GM23338 (cell line): ENCODE measurements at regions not wholly inside any gene's neighbourhood (a gene's known extent, or its start where the extent isn't known, plus 50 kb on each side); places are given as distances from the start of the nearest gene placed in this dataset.
"Not testable (repeated sequence)": the region's sequence is repeated elsewhere in the genome, so short reads cannot be mapped to it uniquely, and the experiment has no call there.

Source experiments
- ATAC-seq: fragments of 200-7000 bp; cut with Tn5 transposase; 3 replicates; pipeline ENCODE4 v1.9.1; 2020
- DNase-seq: peaks from one replicate; pipeline ENCODE4 v3.0.0-alpha.2; 2015; ENCODE audit warnings: low spot score
- H2AFZ ChIP-seq: fragments of 200-600 bp; sonication (generic); 2 replicates; pipeline ENCODE4 v1.8.0; 2016; ENCODE audit warnings: antibody characterized with exemption, mild to moderate bottlenecking, moderate library complexity
- H3F3A ChIP-seq: fragments of 200-600 bp; sonication (generic); replicated peaks from 2 replicates; pipeline ENCODE4 v1.8.0; 2017; ENCODE audit warnings: antibody characterized with exemption, mixed run types, low read depth
- H3K27ac ChIP-seq: fragments of 200-600 bp; sonication (generic); 2 replicates; pipeline ENCODE4 v1.6.1; 2016; ENCODE audit warnings: low read depth
- H3K27me3 ChIP-seq: fragments of 200-600 bp; sonication (generic); 2 replicates; pipeline ENCODE4 v1.8.0; 2016; ENCODE audit warnings: mild to moderate bottlenecking, mixed run types, moderate library complexity; ENCODE audit not compliant: insufficient read depth
- H3K36me3 ChIP-seq: fragments of 200-600 bp; sonication (generic); 2 replicates; pipeline ENCODE4 v1.8.0; 2016; ENCODE audit warnings: mild to moderate bottlenecking; ENCODE audit not compliant: insufficient read depth
- H3K4me1 ChIP-seq: fragments of 200-600 bp; sonication (generic); 2 replicates; pipeline ENCODE4 v1.8.0; 2016; ENCODE audit warnings: mild to moderate bottlenecking, moderate library complexity; ENCODE audit not compliant: insufficient read depth
- H3K4me2 ChIP-seq: fragments of 200-600 bp; sonication (generic); 2 replicates; pipeline ENCODE4 v1.7.1; 2017; ENCODE audit warnings: mixed run types
- H3K4me3 ChIP-seq: fragments of 200-600 bp; sonication (generic); 2 replicates; pipeline ENCODE4 v1.6.1; 2016; ENCODE audit warnings: mixed run types
- H3K79me2 ChIP-seq: fragments of 200-600 bp; sonication (generic); replicated peaks from 2 replicates; pipeline ENCODE4 v1.8.0; 2017; ENCODE audit warnings: mild to moderate bottlenecking; ENCODE audit not compliant: insufficient read depth
- H3K9me2 ChIP-seq: fragments of 200-600 bp; sonication (generic); 2 replicates; pipeline ENCODE4 v1.8.0; 2017; ENCODE audit not compliant: insufficient read depth
- H4K20me1 ChIP-seq: fragments of 200-600 bp; sonication (generic); replicated peaks from 2 replicates; pipeline ENCODE4 v1.8.0; 2017; ENCODE audit warnings: mild to moderate bottlenecking; ENCODE audit not compliant: insufficient read depth
- H3K27ac Mint-ChIP-seq: 2 replicates; pipeline ENCODE4 v1.8.0; 2020; ENCODE audit warnings: inconsistent platforms, mild to moderate bottlenecking, moderate library complexity, mixed read lengths
- H3K27me3 Mint-ChIP-seq: 3 replicates; pipeline ENCODE4 v1.8.0; 2022; ENCODE audit warnings: low read depth, mild to moderate bottlenecking, moderate library complexity, mixed read lengths, inconsistent platforms; ENCODE audit not compliant: insufficient read depth, poor library complexity
- H3K36me3 Mint-ChIP-seq: 3 replicates; pipeline ENCODE4 v1.8.0; 2021; ENCODE audit warnings: low read depth, mild to moderate bottlenecking, inconsistent platforms, moderate library complexity, mixed read lengths
- H3K4me1 Mint-ChIP-seq: 3 replicates; pipeline ENCODE4 v1.8.0; 2020; ENCODE audit warnings: mild to moderate bottlenecking, inconsistent platforms, mixed read lengths
- H3K4me3 Mint-ChIP-seq: 3 replicates; pipeline ENCODE4 v1.8.0; 2021; ENCODE audit warnings: moderate library complexity, mild to moderate bottlenecking, inconsistent platforms, mixed read lengths
- H3K9me3 Mint-ChIP-seq: 3 replicates; pipeline ENCODE4 v1.8.0; 2020; ENCODE audit warnings: moderate library complexity, mild to moderate bottlenecking, inconsistent platforms, mixed read lengths
- CREB1 ChIP-seq: fragments of 250-450 bp; sonication (Bioruptor Pico); IDR thresholded peaks from 2 replicates; pipeline ENCODE4 v1.5.0; 2020; ENCODE audit warnings: low read depth, mild to moderate bottlenecking, moderate library complexity
- EZH2 ChIP-seq: fragments of 200-600 bp; sonication (generic); IDR thresholded peaks from one replicate; pipeline ENCODE4 v1.8.0; 2017; ENCODE audit warnings: antibody characterized with exemption, mild to moderate bottlenecking, low read depth; ENCODE audit not compliant: unreplicated experiment
- EZH2phosphoT487 ChIP-seq: fragments of 200-600 bp; sonication (generic); IDR thresholded peaks from one replicate; pipeline ENCODE4 v1.8.1; 2018; ENCODE audit warnings: antibody characterized with exemption; ENCODE audit not compliant: unreplicated experiment
- NANOG ChIP-seq: IDR thresholded peaks from 2 replicates; pipeline ENCODE4 v1.6.1; 2016; ENCODE audit warnings: antibody characterized with exemption, borderline replicate concordance
- POLR2AphosphoS5 ChIP-seq: IDR thresholded peaks from 2 replicates; pipeline ENCODE4 v1.6.1; 2016; ENCODE audit warnings: antibody characterized with exemption, low read depth
- STAT1 ChIP-seq: IDR thresholded peaks from one replicate; pipeline ENCODE4 v1.6.1; 2016; ENCODE audit warnings: antibody characterized with exemption; ENCODE audit not compliant: unreplicated experiment
- ZNF114 ChIP-seq: fragments of 250-450 bp; sonication (Bioruptor Pico); IDR thresholded peaks from 2 replicates; pipeline ENCODE4 v1.5.0; 2020; ENCODE audit warnings: mild to moderate bottlenecking, moderate library complexity
- ZNF331 ChIP-seq: fragments of 250-450 bp; sonication (Bioruptor Pico); IDR thresholded peaks from 2 replicates; pipeline ENCODE4 v1.5.0; 2020; ENCODE audit warnings: low read depth, mild to moderate bottlenecking, moderate library complexity
- TF ChIP-seq, protein P1 (sequence below): IDR thresholded peaks from 2 replicates; pipeline ENCODE4 v1.6.1; 2016; ENCODE audit warnings: antibody characterized with exemption

DNA sequence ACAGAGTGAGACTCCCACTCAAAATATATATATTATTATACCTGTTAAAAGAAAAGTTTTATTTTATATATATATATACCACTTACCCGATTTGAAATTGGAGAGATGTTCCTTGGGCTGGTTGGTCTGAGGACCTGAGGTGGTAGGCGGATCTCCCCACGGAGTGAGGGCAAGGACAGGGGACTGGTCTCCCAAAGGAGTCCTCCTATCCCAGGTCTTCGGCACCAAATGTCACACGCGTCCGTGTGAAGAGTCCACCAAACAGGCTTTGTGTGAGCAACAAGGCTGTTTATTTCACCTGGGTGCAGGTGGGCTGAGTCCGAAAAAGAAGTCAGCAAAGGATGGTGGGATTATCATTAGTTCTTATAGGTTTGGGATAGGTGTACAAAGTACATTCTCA lies 228.2 kb downstream of the COPRS start:
- peaks cover 27% of the 10 kb centered on the region; the same call in 2 of the 3 replicates for H3K9me3 Mint-ChIP-seq
- peak overlapping the region; percentile 76; the same call in 1 of the 2 replicates for H3K27ac Mint-ChIP-seq
- not testable (repeated sequence) for H3F3A ChIP-seq

DNA sequence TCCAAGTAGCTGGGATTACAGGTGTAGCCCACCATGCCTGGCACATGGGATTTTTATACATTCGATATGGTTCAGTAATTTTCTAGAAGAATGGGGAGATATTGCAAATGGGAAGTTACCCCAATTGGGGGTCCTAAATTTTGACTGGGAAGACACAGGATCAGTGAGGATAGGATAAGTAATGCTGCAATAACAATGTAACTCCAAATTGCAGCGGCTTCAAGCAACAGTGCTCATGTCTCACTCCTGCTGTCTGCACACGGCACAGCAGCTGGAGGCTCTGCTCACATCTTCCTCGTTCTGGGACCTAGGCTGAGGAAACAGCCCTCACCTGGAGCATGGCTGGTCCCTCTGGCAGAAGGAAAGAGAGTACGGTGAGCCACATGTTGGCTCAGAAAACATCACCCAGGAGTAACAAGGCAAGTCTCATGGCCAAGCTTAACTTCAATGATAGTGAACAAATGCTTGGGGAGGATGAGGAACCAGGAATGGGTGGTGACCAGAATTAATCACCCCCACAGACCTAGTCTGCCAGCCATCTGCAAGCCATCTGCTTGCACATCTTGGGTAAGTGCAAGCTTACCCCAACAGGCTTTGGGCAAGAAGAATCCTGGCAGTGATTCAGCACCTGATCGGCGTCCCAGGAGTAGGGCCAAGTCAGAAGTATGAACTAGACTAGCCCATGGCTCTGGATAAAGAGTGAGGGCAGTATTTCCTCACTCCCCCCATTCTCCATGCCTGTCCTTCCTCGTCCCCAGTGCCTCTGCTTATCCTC lies 229.2 kb downstream of the COPRS start:
- Mint-ChIP-seq H3K36me3 (peaks cover 11% of the 10 kb centered on the region), H3K4me1 (no peaks in the 10 kb centered on the region), H3K27ac (no peak overlapping the region), H3K4me3 (no peak overlapping the region), H3K27me3 (peaks cover 3% of the 10 kb centered on the region), H3K9me3 (peaks cover 21% of the 10 kb centered on the region; the same call in 2 of the 3 replicates)
- no peaks in the 10 kb centered on the region for H3K36me3 ChIP-seq
- H3K4me3 ChIP-seq = no peak overlapping the region
- H3K27me3 ChIP-seq = no peaks in the 10 kb centered on the region
- no peaks in the 10 kb centered on the region for H3K79me2 ChIP-seq
- H3F3A ChIP-seq = no peaks in the 10 kb centered on the region
- H3K4me2 ChIP-seq = no peak overlapping the region
- no peaks in the 10 kb centered on the region for H4K20me1 ChIP-seq
- H3K9me2 ChIP-seq = no peaks in the 10 kb centered on the region; the same call in 1 of the 2 replicates
- DNase-seq (no peak), ATAC-seq (no peak)
- no peak overlapping the region for H3K27ac ChIP-seq
- TF ChIP-seq EZH2phosphoT487 (no peak), CREB1 (no peak), POLR2AphosphoS5 (no peak), ZNF114 (no peak)
- TF ChIP-seq, protein P1, sequence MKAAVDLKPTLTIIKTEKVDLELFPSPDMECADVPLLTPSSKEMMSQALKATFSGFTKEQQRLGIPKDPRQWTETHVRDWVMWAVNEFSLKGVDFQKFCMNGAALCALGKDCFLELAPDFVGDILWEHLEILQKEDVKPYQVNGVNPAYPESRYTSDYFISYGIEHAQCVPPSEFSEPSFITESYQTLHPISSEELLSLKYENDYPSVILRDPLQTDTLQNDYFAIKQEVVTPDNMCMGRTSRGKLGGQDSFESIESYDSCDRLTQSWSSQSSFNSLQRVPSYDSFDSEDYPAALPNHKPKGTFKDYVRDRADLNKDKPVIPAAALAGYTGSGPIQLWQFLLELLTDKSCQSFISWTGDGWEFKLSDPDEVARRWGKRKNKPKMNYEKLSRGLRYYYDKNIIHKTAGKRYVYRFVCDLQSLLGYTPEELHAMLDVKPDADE = no peak
- no peak overlapping the region for H2AFZ ChIP-seq
- no peaks in the 10 kb centered on the region for H3K4me1 ChIP-seq

More for the DNA sequence above, 228.2 kb downstream of the COPRS start:
- H3K27ac ChIP-seq, H3K27me3 ChIP-seq, H3K36me3 ChIP-seq, H3K79me2 ChIP-seq, H3K4me1 Mint-ChIP-seq, H3K4me3 ChIP-seq, ATAC-seq, H3K9me2 ChIP-seq, H3K27me3 Mint-ChIP-seq, H3K4me2 ChIP-seq, H3K4me3 Mint-ChIP-seq, DNase-seq, H4K20me1 ChIP-seq, H3K4me1 ChIP-seq, H2AFZ ChIP-seq: not testable (repeated sequence)
- peaks cover 11% of the 10 kb centered on the region for H3K36me3 Mint-ChIP-seq

DNA sequence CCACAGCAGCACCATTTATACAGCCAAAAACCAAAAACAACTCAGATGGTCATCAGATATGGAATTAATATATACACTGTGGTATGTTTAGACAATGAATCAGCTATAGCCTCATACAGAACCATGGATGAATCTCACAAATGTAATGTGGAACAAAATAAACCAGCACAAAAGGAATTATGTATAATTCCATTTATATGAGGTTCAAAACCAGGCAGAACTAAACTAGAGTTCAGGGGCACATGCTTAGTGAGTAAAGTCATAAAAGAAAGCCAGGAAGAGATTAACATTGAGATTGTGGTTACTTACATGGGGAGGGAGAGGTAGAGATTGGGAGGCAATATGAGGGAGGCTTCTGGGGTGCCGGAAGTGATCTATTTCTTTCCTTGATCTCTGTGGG lies 231.1 kb downstream of the COPRS start:
- no peak for DNase-seq
- peaks cover 8% of the 10 kb centered on the region; the same call in 1 of the 3 replicates for H3K36me3 Mint-ChIP-seq
- Histone ChIP-seq H3F3A (no peaks in the 10 kb centered on the region), H3K27me3 (no peaks in the 10 kb centered on the region), H3K79me2 (no peaks in the 10 kb centered on the region), H2AFZ (no peak overlapping the region), H3K4me1 (no peaks in the 10 kb centered on the region), H4K20me1 (no peaks in the 10 kb centered on the region), H3K4me2 (no peak overlapping the region), H3K9me2 (no peaks in the 10 kb centered on the region; the same call in 1 of the 2 replicates), H3K27ac (no peak overlapping the region), H3K4me3 (no peak overlapping the region), H3K36me3 (no peaks in the 10 kb centered on the region)
- no peak overlapping the region for H3K27ac Mint-ChIP-seq
- no peak overlapping the region for H3K4me3 Mint-ChIP-seq
- ATAC-seq = no peak
- no peaks in the 10 kb centered on the region for H3K4me1 Mint-ChIP-seq
- peaks cover 3% of the 10 kb centered on the region for H3K27me3 Mint-ChIP-seq
- H3K9me3 Mint-ChIP-seq = peaks cover 18% of the 10 kb centered on the region; the same call in 2 of the 3 replicates
- TF ChIP-seq POLR2AphosphoS5 (no peak), ZNF114 (no peak), NANOG (no peak), STAT1 (no peak), ZNF331 (CRISPR knock-in tag) (no peak), EZH2 (no peak)
- TF ChIP-seq, protein P1 = no peak
